ENCODE measurements at regions not wholly inside any gene's neighbourhood (a gene's known extent, or its start where the extent isn't known, plus 50 kb on each side); places are given as distances from the start of the nearest gene placed in this dataset.
"Not testable (repeated sequence)": the region's sequence is repeated elsewhere in the genome, so short reads cannot be mapped to it uniquely, and the experiment has no call there.

DNA sequence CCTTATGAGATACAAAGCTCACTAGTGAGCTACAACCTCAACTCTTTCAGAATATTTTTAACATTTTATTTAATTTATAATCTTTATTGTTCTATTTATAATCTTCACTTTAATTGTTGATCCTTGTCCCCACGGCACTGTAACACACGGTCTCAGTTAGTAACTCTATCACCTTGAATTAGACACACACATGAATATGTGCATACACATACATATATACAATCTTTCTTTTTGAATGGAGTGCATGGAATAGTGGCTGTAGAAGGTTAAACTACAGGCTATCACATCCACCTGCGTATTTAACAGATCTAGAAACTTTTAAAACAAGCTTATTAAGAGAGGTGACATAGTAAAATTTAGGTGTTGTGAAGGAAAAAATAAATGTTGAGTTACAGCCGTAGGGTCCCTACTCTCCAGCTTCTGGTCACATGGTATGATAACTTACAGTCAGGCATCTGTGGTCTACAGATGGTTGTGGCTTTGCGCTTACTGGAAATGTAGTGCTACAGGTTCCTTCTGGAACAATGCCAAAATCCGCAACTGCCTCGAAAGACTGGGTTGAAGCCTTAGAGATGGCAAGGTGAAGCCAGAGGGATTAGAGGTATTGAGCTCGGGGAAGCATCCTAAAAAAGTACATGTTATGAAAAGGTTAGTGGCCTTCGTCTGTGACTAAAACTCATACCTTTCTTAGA, 1324.1 kb upstream of the SLC39A10 start:
- DNase-seq (ENCODE audit: low read depth in 4 of 4, low spot score in 1 of 4) = no peak

DNA sequence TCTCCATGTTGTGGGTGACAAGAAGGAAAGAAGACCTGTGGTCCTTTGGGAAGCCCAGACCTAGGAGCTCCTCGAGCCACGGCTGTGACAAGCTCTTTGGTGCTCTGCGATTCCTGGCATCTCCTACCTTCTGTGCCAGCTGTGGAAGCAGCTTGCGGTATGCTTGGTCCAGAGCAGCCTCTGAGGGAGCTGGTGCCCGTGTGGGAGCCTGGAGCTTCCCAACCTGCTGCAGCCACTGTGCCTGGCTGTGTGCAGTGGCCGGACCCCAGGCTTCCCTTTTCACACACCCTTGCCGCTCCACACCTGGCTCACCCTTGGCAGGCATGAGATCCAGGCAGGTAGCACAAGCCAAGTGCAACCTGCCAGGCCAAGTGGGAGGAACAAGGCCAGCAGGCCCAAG, 1328.6 kb upstream of the SLC39A10 start:
- no peak for DNase-seq (ENCODE audit: low read depth in 4 of 4, low spot score in 1 of 4)

DNA sequence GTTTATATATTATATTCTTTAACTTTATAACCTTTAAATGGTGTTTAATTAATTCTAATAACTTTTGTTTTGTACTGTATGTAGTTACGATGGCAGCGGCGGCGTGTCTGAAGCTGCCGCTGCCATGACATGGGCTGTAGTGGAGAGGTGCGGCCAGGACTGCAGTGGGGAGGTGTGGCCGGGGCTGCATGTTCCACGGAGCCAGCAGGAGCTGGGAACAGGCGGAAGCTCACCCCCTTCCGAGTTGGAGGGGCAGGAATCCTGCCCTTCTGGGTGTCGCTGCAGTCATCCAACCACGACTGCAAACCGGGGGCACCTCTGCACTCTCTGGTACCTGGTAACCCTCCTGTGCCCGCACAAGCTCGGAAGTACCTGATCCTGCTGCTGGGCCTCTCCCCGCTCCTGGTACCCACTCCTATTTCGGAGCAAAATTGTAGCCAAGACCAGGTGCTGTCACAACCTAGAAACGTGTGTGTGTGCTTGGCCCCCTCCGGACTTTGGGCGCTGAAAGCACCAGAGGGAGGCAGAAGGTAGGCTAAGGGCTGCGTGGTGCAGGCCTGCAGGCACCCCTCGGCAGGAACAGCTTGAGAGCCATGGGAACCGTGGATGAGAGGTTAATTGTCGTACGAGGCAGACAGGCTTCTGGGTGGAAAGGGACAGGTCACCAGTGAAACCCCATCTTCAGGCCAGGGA, 1329.7 kb upstream of the SLC39A10 start:
- DNase-seq (ENCODE audit: low read depth in 4 of 4, low spot score in 1 of 4) = no peak

DNA sequence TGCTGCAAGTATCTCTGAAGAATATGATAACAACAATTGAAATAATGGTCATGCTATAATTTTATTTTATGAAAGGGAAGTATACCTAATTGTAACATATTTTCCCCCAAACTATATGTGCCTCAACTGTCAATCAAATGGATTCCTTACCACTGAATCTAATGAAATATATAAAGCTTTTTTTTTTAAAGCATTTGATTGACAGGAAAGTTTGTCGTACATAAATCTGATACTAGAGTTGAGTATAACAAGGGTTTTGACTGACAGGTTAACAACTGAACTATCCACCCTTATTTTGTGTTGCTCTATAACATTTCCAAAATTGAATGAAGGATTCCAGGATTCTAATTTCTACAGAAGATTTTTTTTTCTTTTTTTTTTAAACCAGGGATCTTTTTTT, 1333.3 kb upstream of the SLC39A10 start:
- no peak for DNase-seq (ENCODE audit: low read depth in 4 of 4, low spot score in 1 of 4)

DNA sequence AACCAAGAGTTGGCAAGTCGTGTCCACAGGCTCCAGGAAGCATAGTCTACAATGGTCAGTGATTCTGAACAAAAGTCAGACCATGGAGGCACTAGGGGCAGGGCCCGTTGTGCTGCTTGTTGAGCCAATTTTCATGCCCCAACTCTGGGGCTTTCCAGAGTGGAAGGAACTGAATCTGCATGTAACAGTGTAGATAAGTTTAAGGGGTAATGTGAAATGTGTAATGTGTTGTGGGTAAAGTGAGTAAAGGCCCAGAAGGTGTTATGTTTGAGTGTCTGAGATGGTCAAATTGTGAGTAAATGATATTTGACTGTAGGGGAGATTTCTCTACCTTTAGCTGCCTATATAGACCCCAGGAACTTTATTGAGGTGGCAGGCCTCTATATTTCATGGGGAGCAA, 1336.5 kb upstream of the SLC39A10 start:
- DNase-seq (ENCODE audit: low read depth in 4 of 4, low spot score in 1 of 4) = no peak

DNA sequence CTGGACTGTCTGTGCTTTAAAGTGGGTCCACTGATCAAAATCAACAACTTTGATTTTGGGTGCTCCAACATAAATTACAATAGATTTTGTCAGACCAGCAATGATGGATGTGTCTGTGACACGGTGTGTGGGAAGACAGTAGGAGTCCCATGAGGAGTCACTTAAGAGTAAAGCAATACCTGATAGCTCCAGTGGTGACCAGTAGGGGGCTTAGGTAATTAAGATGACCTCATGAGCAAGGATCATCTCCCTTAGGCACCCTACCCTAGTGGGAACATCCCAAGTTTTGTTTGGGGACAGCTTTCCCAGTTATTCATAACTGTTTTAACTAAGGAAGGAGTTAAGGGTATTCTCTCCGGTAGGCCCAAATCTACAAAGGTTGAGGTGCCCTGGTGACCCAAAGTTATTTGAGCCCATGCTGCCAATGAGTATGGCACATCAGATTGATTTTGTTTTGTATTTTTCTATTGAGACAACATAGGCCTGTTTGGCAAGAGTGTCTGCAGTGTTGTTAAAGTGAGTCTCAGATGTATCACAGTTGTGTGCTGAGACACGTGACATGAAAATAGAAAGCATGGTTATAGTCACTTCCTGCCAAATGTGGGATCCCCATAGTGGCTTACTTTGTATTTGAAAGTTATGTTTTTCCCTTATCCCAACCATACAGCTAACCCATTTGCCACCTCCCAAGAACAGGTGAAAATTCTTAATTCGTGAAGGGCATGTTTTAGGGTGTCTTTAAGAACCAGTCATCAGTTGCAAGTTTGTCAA, 1337.6 kb upstream of the SLC39A10 start:
- no peak for DNase-seq (ENCODE audit: low read depth in 4 of 4, low spot score in 1 of 4)

DNA sequence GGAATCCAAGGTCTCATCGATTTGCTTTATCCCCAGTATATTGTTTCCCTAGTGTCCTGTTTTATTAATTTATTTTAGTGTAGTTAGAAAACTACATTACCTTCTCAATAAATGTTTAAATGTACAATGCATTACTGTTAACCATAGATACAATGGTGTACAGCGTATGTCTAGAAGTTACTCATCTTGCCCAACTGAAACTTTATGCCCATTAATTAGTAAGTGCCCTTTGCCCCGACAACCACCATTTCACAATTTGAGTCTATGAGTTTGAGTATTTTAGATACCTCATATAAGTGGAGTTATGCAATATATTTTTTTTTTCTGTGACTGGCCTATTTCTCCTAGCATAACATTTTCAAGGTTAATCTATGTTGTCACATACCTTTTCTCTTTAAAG, 1343.0 kb upstream of the SLC39A10 start:
- no peak for DNase-seq (ENCODE audit: low read depth in 4 of 4, low spot score in 1 of 4)

DNA sequence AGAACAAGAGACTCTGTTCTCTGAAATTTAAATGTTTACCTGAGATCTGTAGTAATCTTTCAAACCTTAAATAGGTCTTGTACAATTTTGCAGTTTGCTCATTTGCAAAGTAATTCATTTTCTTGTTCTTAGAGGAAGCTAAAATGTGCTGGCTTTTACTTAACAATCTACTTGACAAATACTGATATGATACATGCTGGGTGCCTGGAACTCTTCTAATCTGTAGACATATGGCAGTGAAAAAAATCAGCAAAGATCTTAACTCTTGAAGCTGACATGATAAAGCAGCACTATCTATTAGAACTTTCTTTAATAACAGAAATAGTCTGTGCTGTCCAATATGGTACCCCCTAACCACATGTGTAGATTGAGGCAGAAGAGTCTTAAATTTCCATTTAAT, 1352.8 kb upstream of the SLC39A10 start:
- no peak for DNase-seq (ENCODE audit: low read depth in 4 of 4, low spot score in 1 of 4)

DNA sequence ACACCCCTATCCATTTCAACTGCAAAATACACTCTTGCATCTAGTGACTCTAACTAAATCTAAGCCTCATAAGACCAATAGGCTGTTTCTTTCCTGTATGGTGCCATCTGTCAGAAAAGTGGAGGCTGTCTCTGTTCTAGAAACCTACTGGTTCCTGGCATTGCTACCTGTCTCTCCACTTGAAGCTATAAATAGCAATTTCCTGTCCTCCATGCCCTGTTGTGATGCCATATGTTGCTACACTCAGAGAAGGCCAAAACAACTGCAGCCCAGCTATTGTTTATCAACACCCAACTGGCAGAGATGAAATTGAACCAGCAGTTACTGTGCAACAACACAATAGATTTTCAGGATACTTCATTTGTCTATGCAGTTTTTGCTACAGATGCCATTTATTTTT, 1355.1 kb upstream of the SLC39A10 start:
- no peak for DNase-seq (ENCODE audit: low read depth in 4 of 4, low spot score in 1 of 4)

DNA sequence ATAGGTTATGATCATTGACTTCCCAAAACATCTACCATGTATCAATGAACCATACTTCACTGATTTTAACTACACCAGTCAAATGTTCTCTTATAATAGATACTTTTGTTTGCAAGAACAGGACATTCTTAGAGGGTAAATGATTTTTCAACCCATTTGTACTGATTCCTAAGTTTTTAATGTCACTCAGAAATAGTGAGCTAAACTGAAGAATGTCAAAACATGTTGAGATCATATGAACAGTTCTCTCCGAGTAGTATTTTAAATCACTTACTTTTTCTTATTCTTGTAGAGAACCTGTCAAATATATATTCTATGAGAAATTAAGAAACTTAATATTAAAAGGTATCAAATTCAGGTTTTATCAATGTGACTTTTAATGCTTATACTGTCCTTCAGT, 1362.9 kb upstream of the SLC39A10 start:
- DNase-seq (ENCODE audit: low read depth in 4 of 4, low spot score in 1 of 4) = no peak

DNA sequence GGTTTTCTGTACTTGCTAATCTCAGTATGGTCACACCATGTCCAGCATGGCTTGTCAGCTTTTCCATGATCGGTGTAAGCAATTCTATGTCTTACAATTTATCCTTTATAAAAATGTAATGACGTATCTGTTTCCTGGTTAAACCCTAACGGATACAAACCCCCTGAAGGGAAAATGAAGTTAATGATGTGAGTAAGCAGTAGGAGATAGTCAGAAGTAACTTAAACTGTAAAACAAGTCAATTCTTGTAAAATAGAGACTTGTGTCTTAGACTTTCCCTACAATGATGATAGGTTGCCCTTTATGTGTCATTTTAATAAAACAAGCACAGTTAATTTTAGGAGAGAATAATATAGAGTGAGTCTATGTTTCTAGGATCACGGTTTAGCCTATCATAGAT, 1365.9 kb upstream of the SLC39A10 start:
- no peak for DNase-seq (ENCODE audit: low read depth in 4 of 4, low spot score in 1 of 4)

DNA sequence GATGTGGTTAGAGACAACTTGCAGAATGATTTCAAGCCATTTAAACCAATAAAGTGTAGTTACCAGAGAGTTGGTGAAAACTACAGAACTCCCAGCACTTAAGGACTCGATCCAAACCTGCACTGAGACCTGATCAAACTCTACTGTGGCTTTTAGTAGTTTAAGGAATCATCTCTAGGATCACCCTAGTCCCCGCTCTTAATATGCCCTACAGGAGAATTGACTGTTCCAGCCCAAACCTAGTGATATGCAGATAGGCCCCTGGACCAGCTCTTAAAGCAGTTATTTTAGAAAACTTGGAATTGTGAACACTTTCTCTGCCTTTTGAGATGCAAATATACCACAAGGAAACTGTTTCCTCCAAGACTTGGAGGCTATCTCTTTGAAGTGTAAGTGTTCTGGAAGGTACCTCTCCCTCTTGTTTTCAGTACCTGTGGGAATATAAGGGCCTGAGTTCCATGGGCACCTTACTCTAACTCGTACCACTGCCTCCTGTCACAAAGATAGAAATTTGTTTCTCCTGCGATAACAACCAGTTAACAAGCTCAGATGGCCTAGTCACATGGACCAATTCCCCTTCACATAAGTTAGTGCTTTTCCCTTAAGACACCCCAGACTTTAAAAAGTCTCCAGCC, 1367.2 kb upstream of the SLC39A10 start:
- DNase-seq (ENCODE audit: low read depth in 4 of 4, low spot score in 1 of 4) = no peak

DNA sequence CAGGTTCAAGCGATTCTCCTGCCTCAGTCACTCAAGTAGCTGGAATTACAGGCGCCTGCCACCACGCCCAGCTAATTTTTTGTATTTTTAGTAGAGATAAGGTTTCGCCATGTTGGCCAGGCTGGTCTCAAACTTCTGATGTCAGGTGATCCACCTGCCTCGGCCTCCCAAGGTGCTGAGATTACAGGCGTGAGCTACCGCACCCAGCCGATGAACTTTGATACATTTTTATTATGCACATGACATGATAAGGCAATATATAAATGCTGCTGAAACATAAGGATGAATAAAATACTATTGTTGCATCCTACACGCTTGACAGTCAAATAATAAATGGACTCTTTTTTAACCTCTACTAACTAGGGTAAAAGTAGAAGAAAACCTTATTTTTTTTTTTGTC, 1380.4 kb upstream of the SLC39A10 start:
- not testable (repeated sequence) for DNase-seq (ENCODE audit: low read depth in 4 of 4, low spot score in 1 of 4)

DNA sequence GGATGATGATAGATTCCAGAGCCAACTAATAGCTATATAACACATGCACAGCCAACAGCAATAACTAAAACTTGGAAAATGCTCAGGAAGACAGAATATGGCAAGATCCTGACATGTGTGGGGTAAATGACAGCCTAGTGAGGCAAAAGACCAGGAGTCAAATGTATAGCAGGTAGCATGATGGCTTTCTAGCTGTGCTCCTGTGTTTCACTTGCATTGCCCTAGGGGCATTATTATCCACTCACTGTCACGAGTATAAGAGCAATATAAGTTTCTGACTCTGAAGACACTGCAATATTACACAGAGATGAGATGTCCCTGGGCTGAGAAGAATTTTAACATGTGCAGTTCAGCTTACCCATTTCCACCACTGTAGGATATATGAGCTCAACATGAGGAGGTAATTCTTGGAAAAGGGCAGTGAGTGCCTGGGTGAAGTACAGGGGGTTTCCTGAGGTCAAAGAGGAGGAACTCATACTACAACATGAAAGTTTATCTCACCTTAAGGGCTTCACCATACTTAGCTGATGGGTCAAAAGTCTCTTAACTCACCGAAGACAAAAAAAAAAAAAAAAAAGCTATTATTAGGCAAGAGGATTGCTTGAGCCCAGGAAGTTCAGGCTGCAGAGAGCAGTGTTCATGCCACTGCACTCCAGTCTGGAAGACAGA, 1385.6 kb upstream of the SLC39A10 start:
- DNase-seq (ENCODE audit: low read depth in 4 of 4, low spot score in 1 of 4) = no peak

DNA sequence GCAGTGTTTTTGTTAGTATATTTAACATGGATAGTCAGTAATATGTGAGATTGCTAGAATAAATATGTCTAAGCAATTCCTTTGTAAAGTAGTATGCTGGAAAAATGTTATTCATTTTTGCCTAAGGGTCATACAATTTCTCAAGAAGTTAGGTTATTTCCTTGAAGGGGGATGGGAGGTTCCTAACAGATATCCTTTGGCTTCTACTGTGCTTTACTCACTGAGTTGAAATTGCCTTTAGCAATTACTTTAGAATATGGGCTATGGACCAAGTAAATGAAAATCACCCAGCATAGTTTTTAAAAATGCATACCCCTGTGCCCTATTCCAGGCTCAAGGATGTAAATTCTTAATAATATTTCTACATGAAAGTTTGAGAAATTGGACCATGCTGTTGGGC, 1386.4 kb upstream of the SLC39A10 start:
- DNase-seq (ENCODE audit: low read depth in 4 of 4, low spot score in 1 of 4) = no peak

DNA sequence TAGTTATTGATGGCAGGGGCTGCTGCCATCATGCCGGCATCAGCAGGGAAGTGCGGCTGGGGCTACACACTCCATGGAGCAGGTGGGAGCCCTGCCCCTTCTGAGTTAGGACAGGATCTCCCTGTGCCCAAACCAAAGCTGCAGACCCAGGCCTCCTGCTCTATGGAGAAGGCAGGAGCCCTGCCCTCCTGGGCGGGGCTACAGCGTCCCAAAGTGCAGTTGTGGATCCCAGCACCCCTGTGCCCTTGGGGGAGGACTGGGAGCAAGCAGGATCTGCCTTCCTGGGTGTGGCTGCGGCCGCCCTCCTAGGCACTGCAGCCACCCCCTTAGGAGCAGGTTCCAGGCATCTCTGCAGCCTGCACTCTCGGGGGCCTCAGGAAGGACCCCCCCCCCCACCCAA, 1392.4 kb upstream of the SLC39A10 start:
- no peak for DNase-seq (ENCODE audit: low read depth in 4 of 4, low spot score in 1 of 4)

DNA sequence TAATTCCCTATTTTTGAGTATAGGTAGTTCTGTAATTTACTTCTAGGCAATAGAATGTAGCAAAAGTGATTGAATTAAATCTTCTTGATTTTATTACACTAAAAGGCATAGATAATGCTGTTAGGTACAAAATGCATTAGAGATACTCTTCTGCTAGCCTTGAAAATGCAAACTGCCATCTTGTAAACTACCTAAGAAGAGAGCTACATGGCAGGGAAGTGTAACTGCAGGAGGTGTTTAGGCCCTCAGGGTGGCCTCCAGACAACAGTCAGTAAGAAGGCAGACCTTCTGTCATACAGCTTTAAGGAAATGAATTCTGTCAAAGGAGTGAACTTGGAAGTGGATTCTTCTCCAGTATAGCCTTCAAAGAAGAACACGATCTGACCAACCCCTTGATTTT, 1396.8 kb upstream of the SLC39A10 start:
- DNase-seq (ENCODE audit: low read depth in 4 of 4, low spot score in 1 of 4) = no peak

DNA sequence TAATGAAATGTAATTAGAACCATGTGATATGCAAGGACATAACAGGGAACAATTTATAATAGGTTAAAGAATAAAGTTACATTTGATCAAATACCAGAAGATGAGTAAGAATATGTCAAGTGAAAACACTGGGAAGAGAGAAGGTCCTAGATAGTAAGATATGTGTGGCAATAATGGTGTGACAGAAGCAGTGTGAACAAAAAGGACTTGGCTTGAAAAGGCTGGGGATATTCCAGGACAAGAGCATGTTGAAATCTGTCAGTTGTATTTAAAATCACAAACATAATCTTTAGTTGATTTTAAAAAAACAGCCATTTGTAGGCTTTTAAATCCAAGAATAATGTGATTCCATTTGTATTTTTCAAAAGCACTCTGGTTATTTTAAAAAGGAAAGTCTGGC, 1399.9 kb upstream of the SLC39A10 start:
- DNase-seq (ENCODE audit: low read depth in 4 of 4, low spot score in 1 of 4) = no peak

DNA sequence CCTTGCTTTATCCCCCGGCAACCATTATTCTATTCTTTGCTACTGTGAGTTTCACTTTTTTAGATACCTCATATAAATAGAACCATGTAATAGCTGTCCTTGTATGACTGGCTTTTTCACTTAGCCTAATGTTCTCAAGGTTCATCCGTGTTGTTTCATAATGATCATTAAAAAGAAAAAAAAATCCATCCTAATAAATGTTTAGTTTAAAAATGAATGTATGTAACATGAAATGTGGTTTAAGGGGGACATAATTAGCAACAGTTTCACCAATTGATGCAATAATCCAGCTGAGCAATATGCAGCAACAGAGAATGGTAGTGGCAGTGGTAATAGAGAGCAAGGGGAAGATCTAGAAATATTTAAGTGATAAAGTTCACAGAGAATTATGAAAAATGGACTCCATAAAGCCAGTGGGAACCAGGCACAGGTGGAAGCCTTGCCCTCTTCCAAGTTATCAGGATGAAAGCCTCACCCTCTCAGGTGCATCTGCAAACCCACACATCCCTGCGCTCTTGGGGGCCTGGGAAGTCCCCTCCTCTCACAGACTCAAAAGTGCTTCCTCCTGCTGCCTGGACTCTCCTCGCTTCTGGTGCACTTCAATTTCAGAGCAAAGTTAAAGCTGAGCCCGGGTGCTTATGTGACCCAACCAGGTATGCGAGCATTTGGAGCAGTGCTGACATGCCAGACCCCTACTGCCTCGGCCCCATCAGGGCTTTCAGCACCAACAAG, 1403.3 kb upstream of the SLC39A10 start:
- no peak for DNase-seq (ENCODE audit: low read depth in 4 of 4, low spot score in 1 of 4)

DNA sequence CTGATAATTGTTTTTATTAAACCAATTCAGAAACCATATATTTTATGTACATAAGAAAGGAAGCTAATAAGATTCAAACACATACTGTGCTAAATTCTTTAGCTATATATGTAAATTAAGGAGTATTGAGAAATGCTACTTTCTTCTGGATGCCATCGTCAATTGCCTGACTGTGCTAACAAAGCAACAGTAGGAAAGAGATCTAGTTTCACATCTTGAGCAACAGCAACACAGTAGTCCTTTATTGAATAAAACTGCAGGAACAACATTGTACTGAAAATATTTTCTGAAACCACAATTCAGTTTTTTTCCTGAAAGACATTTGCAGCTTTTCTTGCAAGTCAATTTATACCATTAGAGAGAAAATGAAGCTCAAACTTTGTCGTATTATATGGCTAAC, 1404.9 kb upstream of the SLC39A10 start:
- DNase-seq (ENCODE audit: low read depth in 4 of 4, low spot score in 1 of 4) = no peak

DNA sequence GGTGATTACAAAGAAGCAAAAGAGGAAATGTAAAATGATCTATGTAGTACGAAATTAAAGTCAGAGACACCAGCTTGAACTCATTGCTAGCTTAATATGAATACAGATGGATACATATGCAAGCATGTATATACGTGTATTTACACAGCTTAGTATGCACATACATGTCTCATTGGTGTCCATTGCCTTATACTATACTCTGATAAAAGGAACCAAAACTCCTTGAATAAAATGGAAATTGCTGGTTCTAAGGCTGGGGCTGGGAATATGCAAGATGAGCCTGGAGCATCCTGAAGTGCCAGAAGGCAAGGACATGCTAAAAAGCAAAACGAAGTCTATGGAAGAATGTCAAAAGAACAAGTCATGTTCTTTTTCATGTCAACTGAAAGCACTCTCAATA, 1424.4 kb upstream of the SLC39A10 start:
- no peak for DNase-seq (ENCODE audit: low read depth in 4 of 4, low spot score in 1 of 4)
